ENCODE measurements at regions not wholly inside any gene's neighbourhood (a gene's known extent, or its start where the extent isn't known, plus 50 kb on each side); places are given as distances from the start of the nearest gene placed in this dataset.

DNA sequence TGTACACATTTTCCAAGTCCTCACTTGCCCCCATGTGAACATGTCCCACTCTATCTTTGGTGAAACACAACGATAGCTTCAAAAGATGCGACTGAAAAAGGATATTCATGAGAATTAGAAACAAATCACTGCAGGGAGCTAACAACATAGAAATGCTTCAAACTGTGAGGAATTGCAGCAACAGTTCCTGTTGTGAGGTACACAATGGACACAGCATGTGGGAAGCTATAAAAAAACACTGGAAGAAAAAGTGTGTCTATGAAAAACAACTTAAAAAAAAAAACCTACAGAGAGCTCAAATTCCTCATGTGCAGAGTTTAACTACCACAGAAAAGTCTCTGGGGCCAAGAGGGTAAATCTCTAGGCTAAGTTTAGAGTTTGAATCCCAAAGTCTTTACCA, 51.6 kb upstream of the BLTP1 start:
- Histone ChIP-seq H3K36me3 (no peaks in the 10 kb centered on the region), H3K27ac (no peak overlapping the region), H3K27me3 (ENCODE audit: insufficient read depth, low read depth, severe bottlenecking) (no peaks in the 10 kb centered on the region), H3K9me3 (ENCODE audit: severe bottlenecking) (no peaks in the 10 kb centered on the region), H3K4me3 (ENCODE audit: low read depth, low read length) (no peak overlapping the region)
- DNase-seq = no peak
- TF ChIP-seq, protein P1, sequence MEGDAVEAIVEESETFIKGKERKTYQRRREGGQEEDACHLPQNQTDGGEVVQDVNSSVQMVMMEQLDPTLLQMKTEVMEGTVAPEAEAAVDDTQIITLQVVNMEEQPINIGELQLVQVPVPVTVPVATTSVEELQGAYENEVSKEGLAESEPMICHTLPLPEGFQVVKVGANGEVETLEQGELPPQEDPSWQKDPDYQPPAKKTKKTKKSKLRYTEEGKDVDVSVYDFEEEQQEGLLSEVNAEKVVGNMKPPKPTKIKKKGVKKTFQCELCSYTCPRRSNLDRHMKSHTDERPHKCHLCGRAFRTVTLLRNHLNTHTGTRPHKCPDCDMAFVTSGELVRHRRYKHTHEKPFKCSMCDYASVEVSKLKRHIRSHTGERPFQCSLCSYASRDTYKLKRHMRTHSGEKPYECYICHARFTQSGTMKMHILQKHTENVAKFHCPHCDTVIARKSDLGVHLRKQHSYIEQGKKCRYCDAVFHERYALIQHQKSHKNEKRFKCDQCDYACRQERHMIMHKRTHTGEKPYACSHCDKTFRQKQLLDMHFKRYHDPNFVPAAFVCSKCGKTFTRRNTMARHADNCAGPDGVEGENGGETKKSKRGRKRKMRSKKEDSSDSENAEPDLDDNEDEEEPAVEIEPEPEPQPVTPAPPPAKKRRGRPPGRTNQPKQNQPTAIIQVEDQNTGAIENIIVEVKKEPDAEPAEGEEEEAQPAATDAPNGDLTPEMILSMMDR (IDR thresholded peaks at IDR 0.05; ENCODE audit: low read depth, low read length) = no peak

DNA sequence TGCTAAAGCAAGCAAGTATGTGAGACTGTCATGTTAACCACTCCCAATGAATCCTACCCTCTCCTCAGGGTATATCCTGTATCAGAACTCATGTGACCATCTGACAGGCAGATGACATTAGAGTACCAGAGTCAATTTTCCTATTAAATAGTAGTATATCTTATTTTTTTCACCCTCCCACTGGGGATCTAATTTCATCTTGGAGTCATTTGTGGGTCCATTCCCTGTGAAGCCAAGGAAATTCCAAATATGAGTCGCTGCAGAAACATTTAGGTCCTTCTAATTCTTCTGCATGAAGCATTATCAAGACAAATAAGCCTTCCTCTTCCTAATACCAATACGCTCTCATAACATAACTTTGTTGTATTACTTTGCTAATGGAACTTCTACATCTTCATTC, 52.2 kb upstream of the BLTP1 start:
- TF ChIP-seq, protein P1 (IDR thresholded peaks at IDR 0.05; ENCODE audit: low read depth, low read length) = no peak
- H3K27me3 ChIP-seq (ENCODE audit: insufficient read depth, low read depth, severe bottlenecking) = no peaks in the 10 kb centered on the region
- no peak for DNase-seq
- no peak overlapping the region for H3K27ac ChIP-seq
- no peaks in the 10 kb centered on the region for H3K36me3 ChIP-seq
- H3K9me3 ChIP-seq (ENCODE audit: severe bottlenecking) = no peaks in the 10 kb centered on the region
- no peak overlapping the region for H3K4me3 ChIP-seq (ENCODE audit: low read depth, low read length)

DNA sequence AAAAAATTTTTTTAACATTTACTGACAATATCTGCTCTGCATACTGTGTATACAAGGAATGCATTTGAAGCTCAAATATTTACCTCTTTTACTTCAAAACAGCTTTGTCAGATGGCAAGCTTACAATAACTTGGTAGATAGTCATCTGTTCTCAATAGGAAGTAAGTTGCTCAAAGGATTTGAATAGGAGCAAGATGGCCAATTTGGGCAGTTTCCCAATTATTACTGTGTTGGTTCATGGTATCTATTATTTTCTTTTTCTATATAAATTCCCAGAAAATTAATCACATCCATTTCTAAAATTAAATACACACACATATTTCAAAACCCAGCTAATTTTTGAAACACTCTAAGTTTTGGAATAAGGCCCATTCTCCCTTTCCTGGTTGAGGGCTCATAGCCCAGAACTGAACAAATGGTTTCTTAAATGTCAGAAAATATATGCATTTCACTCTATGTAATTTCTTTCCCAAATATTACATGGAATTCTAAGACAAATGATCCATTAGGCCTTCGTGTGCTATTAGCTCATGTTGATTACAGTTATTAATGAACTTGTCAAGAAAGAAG, 60.2 kb upstream of the BLTP1 start:
- TF ChIP-seq, protein P1 (IDR thresholded peaks at IDR 0.05; ENCODE audit: low read depth, low read length) = no peak
- Histone ChIP-seq H3K27me3 (ENCODE audit: insufficient read depth, low read depth, severe bottlenecking) (no peaks in the 10 kb centered on the region), H3K36me3 (no peaks in the 10 kb centered on the region), H3K4me3 (ENCODE audit: low read depth, low read length) (no peak overlapping the region), H3K9me3 (ENCODE audit: severe bottlenecking) (no peaks in the 10 kb centered on the region), H3K27ac (no peak overlapping the region)
- no peak for DNase-seq

DNA sequence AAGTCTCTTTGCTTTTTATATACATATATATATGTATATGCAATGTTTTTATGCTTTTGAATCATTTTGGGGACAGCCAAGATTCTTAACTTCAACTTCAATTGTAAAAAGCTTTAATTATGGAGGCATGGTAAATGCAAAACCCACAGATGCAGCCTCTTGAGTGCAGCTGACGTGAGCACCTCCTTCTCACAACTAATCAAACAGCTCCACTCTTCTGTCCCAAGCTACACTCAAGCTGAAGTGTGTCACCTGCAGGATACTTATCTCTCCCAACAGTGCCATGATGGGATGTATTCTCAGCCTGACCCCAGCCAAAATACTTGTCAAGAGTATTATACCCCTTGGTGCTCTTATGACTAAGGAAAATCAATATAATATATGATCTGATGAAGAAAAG, 60.7 kb upstream of the BLTP1 start:
- no peaks in the 10 kb centered on the region for H3K27me3 ChIP-seq (ENCODE audit: insufficient read depth, low read depth, severe bottlenecking)
- no peaks in the 10 kb centered on the region for H3K36me3 ChIP-seq
- no peaks in the 10 kb centered on the region for H3K9me3 ChIP-seq (ENCODE audit: severe bottlenecking)
- no peak overlapping the region for H3K27ac ChIP-seq
- H3K4me3 ChIP-seq (ENCODE audit: low read depth, low read length) = no peak overlapping the region
- TF ChIP-seq, protein P1 (IDR thresholded peaks at IDR 0.05; ENCODE audit: low read depth, low read length) = no peak
- DNase-seq = no peak

DNA sequence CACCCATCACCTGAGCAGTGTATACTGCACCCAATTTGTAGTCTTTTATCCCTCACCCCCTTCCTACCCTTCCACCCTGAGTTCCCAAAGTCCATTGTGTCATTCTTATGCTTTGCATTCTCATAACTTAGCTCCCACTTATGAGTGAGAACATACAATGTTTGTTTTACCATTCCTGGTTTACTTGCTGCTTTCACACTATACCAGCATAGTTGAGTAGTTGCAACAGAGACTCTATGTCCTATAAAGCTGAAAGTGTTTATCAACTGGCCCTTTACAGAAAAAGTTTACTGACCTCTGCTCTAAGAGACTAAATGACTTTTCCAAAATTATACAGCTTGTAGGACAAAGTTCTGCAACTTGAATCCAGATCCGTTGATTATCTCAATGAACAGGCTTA, 61.1 kb upstream of the BLTP1 start:
- H3K27me3 ChIP-seq (ENCODE audit: insufficient read depth, low read depth, severe bottlenecking) = no peaks in the 10 kb centered on the region
- TF ChIP-seq, protein P1 (IDR thresholded peaks at IDR 0.05; ENCODE audit: low read depth, low read length) = no peak
- no peaks in the 10 kb centered on the region for H3K36me3 ChIP-seq
- no peak overlapping the region for H3K4me3 ChIP-seq (ENCODE audit: low read depth, low read length)
- H3K27ac ChIP-seq = no peak overlapping the region
- DNase-seq = no peak
- H3K9me3 ChIP-seq (ENCODE audit: severe bottlenecking) = no peaks in the 10 kb centered on the region

Data from WERI-Rb-1 (cell line).